Loucy (cell line): ENCODE measurements at regions not wholly inside any gene's neighbourhood (a gene's known extent, or its start where the extent isn't known, plus 50 kb on each side); places are given as distances from the start of the nearest gene placed in this dataset.

ENCODE experiments used
- H2AFZ ChIP-seq: fragments of 200-600 bp; sonication (generic); 2 replicates; pipeline ENCODE4 v1.6.0; 2016; ENCODE audit warnings: antibody characterized with exemption, mild to moderate bottlenecking, low read length, moderate library complexity
- H3F3A ChIP-seq: fragments of 200-600 bp; 2 replicates; pipeline ENCODE4 v1.6.0; 2016; ENCODE audit warnings: antibody characterized with exemption, low read depth, mild to moderate bottlenecking
- H3K27me3 ChIP-seq: fragments of 200-600 bp; sonication (generic); 2 replicates; pipeline ENCODE4 v1.6.1; 2014; ENCODE audit warnings: low read length, mild to moderate bottlenecking; ENCODE audit not compliant: insufficient read depth, poor library complexity, severe bottlenecking
- H3K36me3 ChIP-seq: fragments of 200-600 bp; sonication (generic); 2 replicates; pipeline ENCODE4 v1.6.1; 2016; ENCODE audit warnings: low read length; ENCODE audit not compliant: insufficient read depth
- H3K4me1 ChIP-seq: fragments of 200-600 bp; sonication (generic); 2 replicates; pipeline ENCODE4 v1.5.1; 2014; ENCODE audit warnings: low read length, mild to moderate bottlenecking; ENCODE audit not compliant: insufficient read depth, poor library complexity, severe bottlenecking
- H3K4me2 ChIP-seq: fragments of 200-600 bp; sonication (generic); 2 replicates; pipeline ENCODE4 v1.6.0; 2014; ENCODE audit warnings: antibody characterized with exemption, low read length, low read depth, mild to moderate bottlenecking; ENCODE audit not compliant: poor library complexity, severe bottlenecking
- H3K4me3 ChIP-seq: fragments of 200-600 bp; sonication (generic); 2 replicates; pipeline ENCODE4 v1.5.1; 2014; ENCODE audit warnings: low read length, mild to moderate bottlenecking, mixed read lengths; ENCODE audit not compliant: poor library complexity, severe bottlenecking
- H3K79me2 ChIP-seq: fragments of 200-600 bp; sonication (generic); 2 replicates; pipeline ENCODE4 v1.6.1; 2014; ENCODE audit warnings: low read length; ENCODE audit not compliant: insufficient read depth
- H3K9ac ChIP-seq: fragments of 200-600 bp; sonication (generic); 2 replicates; pipeline ENCODE4 v1.6.0; 2014; ENCODE audit warnings: mild to moderate bottlenecking, low read depth, low read length, moderate library complexity; ENCODE audit not compliant: poor library complexity, severe bottlenecking
- H3K9me2 ChIP-seq: fragments of 200-600 bp; sonication (generic); replicated peaks from 2 replicates; pipeline ENCODE4 v1.6.1; 2016; ENCODE audit warnings: low read depth, low read length, mixed read lengths
- H3K9me3 ChIP-seq: fragments of 200-600 bp; sonication (generic); 2 replicates; pipeline ENCODE4 v1.6.1; 2014; ENCODE audit warnings: mild to moderate bottlenecking, antibody characterized with exemption, low read length, low read depth; ENCODE audit not compliant: insufficient read depth
- H4K20me1 ChIP-seq: fragments of 200-600 bp; sonication (generic); 2 replicates; pipeline ENCODE4 v1.6.0; 2014; ENCODE audit warnings: antibody characterized with exemption, low read length, mild to moderate bottlenecking; ENCODE audit not compliant: insufficient read depth, poor library complexity, severe bottlenecking
- EZH2phosphoT487 ChIP-seq: fragments of 200-600 bp; IDR thresholded peaks from 2 replicates; pipeline ENCODE4 v1.6.1; 2018; ENCODE audit warnings: antibody characterized with exemption, mild to moderate bottlenecking, moderate library complexity, borderline replicate concordance
- TF ChIP-seq, protein P1 (sequence below): fragments of 200-600 bp; sonication (generic); conservative IDR thresholded peaks from 2 replicates; pipeline ENCODE4 v1.5.1; 2014; ENCODE audit warnings: mild to moderate bottlenecking, antibody characterized with exemption, low read length

GRCh38 chr7:148507787-148508186 is 82.8 kb upstream of the C7orf33 start:
- Histone ChIP-seq H3K9me2 (no peaks in the 10 kb centered on the region), H3K79me2 (no peaks in the 10 kb centered on the region), H2AFZ (no peak overlapping the region), H3K4me2 (no peak overlapping the region), H3K27me3 (no peaks in the 10 kb centered on the region), H3F3A (no peaks in the 10 kb centered on the region), H3K36me3 (no peaks in the 10 kb centered on the region), H3K9me3 (no peaks in the 10 kb centered on the region), H3K9ac (no peak overlapping the region), H3K4me3 (no peak overlapping the region), H3K4me1 (no peaks in the 10 kb centered on the region), H4K20me1 (no peaks in the 10 kb centered on the region)
- no peak for TF ChIP-seq EZH2phosphoT487
- TF ChIP-seq, protein P1, sequence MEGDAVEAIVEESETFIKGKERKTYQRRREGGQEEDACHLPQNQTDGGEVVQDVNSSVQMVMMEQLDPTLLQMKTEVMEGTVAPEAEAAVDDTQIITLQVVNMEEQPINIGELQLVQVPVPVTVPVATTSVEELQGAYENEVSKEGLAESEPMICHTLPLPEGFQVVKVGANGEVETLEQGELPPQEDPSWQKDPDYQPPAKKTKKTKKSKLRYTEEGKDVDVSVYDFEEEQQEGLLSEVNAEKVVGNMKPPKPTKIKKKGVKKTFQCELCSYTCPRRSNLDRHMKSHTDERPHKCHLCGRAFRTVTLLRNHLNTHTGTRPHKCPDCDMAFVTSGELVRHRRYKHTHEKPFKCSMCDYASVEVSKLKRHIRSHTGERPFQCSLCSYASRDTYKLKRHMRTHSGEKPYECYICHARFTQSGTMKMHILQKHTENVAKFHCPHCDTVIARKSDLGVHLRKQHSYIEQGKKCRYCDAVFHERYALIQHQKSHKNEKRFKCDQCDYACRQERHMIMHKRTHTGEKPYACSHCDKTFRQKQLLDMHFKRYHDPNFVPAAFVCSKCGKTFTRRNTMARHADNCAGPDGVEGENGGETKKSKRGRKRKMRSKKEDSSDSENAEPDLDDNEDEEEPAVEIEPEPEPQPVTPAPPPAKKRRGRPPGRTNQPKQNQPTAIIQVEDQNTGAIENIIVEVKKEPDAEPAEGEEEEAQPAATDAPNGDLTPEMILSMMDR: no peak

DNA sequence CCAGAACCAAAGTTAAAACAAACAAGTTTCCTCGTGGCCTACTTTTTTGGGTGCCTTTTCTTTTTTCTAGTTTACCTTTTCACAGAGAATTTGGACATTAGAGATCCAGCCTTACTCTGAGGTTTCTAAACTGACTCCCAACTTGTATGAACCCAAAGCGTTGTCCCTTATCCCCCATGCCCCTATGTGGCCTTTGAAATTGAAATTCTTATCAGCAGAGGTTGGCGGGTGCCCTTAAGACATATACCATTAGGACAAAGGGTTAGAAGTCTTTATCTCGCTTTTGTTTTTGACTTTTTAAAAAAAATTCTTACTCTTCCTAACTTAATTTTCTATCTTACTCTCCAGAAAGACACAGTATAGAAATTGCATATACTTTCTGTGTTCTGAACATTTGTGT is 76.3 kb upstream of the C7orf33 start:
- TF ChIP-seq, protein P1: no peak
- no peak for TF ChIP-seq EZH2phosphoT487
- H3K79me2 ChIP-seq: no peaks in the 10 kb centered on the region

GRCh38 chr7:148515237-148515636 is 75.3 kb upstream of the C7orf33 start:
- no peak overlapping the region for H2AFZ ChIP-seq

More for the DNA sequence above, 76.3 kb upstream of the C7orf33 start:
- Histone ChIP-seq H3K4me1 (no peaks in the 10 kb centered on the region), H3K9me3 (no peaks in the 10 kb centered on the region), H3K9ac (no peak overlapping the region), H3F3A (no peaks in the 10 kb centered on the region), H3K9me2 (no peaks in the 10 kb centered on the region), H3K27me3 (no peaks in the 10 kb centered on the region), H3K36me3 (no peaks in the 10 kb centered on the region), H3K4me3 (no peak overlapping the region), H3K4me2 (no peak overlapping the region), H2AFZ (no peak overlapping the region), H4K20me1 (no peaks in the 10 kb centered on the region)

More at GRCh38 chr7:148515237-148515636, 75.3 kb upstream of the C7orf33 start:
- Histone ChIP-seq H3K9ac (no peak overlapping the region), H3K9me2 (no peaks in the 10 kb centered on the region), H3F3A (no peaks in the 10 kb centered on the region), H4K20me1 (no peaks in the 10 kb centered on the region), H3K9me3 (no peaks in the 10 kb centered on the region), H3K4me2 (no peak overlapping the region), H3K36me3 (no peaks in the 10 kb centered on the region), H3K79me2 (no peaks in the 10 kb centered on the region), H3K4me3 (no peak overlapping the region), H3K4me1 (no peaks in the 10 kb centered on the region), H3K27me3 (no peaks in the 10 kb centered on the region)
- no peak for TF ChIP-seq EZH2phosphoT487
- TF ChIP-seq, protein P1: no peak
